Upper lobe of right lung (tissue), 1 donor: ENCODE measurements at regions not wholly inside any gene's neighbourhood (a gene's known extent, or its start where the extent isn't known, plus 50 kb on each side); places are given as distances from the start of the nearest gene placed in this dataset.
"Not testable (repeated sequence)": the region's sequence is repeated elsewhere in the genome, so short reads cannot be mapped to it uniquely, and the experiment has no call there.

Source experiments
- ATAC-seq: fragments of 200-7000 bp; cut with Tn5 transposase; one replicate; pipeline ENCODE4 v1.9.1; 2020; ENCODE audit warnings: mild to moderate bottlenecking, moderate library complexity
- DNase-seq: peaks from one replicate; pipeline ENCODE4 v3.0.0-alpha.2; 2020
- H3K27ac ChIP-seq: fragments of 200-600 bp; one replicate; pipeline ENCODE4 v1.8.0; 2022
- H3K27me3 ChIP-seq: fragments of 200-600 bp; one replicate; pipeline ENCODE4 v1.8.0; 2022; ENCODE audit warnings: mild to moderate bottlenecking
- H3K36me3 ChIP-seq: fragments of 200-600 bp; one replicate; pipeline ENCODE4 v1.8.0; 2022
- H3K4me1 ChIP-seq: fragments of 200-600 bp; one replicate; pipeline ENCODE4 v1.8.0; 2022
- H3K4me3 ChIP-seq: fragments of 200-600 bp; one replicate; pipeline ENCODE4 v1.8.0; 2022; ENCODE audit warnings: mild to moderate bottlenecking
- H3K9me3 ChIP-seq: fragments of 200-600 bp; one replicate; pipeline ENCODE4 v1.8.0; 2022
- CTCF ChIP-seq: fragments of 200-600 bp; IDR thresholded peaks from one replicate; pipeline ENCODE4 v1.8.0; 2022; ENCODE audit warnings: antibody characterized with exemption
- intact Hi-C: fragments of 100-400 bp; cut with DNase I; formaldehyde crosslinking; loops from one replicate; pipeline ENCODE4 v1.11.0; 2022
- donor health status: DM: no; HTN: yes; CAD: no; lungs with severe emphysema.

GRCh38 chr9:100819980-100820379 is 208.5 kb upstream of the PLPPR1 start:
- ATAC-seq (no peak), DNase-seq (no peak)
- Histone ChIP-seq H3K27me3 (no peaks in the 10 kb centered on the region), H3K4me3 (no peak overlapping the region), H3K36me3 (no peaks in the 10 kb centered on the region), H3K4me1 (no peaks in the 10 kb centered on the region), H3K9me3 (no peaks in the 10 kb centered on the region), H3K27ac (no peak overlapping the region)
- intact Hi-C loops, result no loop called here
- TF ChIP-seq CTCF, result no peak

- H3K9me3 ChIP-seq, DNase-seq, ATAC-seq, H3K4me3 ChIP-seq, H3K27ac ChIP-seq, H3K36me3 ChIP-seq, H3K27me3 ChIP-seq, intact Hi-C loops, H3K4me1 ChIP-seq: not testable (repeated sequence)
These were observed 195.5 kb upstream of the PLPPR1 start for GRCh38 chr9:100833035-100833434.

GRCh38 chr9:100838857-100839256 is 189.7 kb upstream of the PLPPR1 start:
- Histone ChIP-seq H3K4me3 (no peak overlapping the region), H3K9me3 (no peaks in the 10 kb centered on the region), H3K36me3 (no peaks in the 10 kb centered on the region), H3K27me3 (no peaks in the 10 kb centered on the region), H3K4me1 (no peaks in the 10 kb centered on the region), H3K27ac (no peak overlapping the region)
- intact Hi-C loops, result no loop called here
- ATAC-seq (no peak), DNase-seq (no peak)
- TF ChIP-seq CTCF, result no peak

GRCh38 chr9:100848726-100849125 is 179.8 kb upstream of the PLPPR1 start:
- no peak for ATAC-seq
- Histone ChIP-seq H3K9me3 (no peaks in the 10 kb centered on the region), H3K36me3 (no peaks in the 10 kb centered on the region), H3K27me3 (no peaks in the 10 kb centered on the region), H3K27ac (no peak overlapping the region), H3K4me1 (no peaks in the 10 kb centered on the region), H3K4me3 (no peak overlapping the region)
- no peak for DNase-seq
- intact Hi-C loops, result no loop called here
- TF ChIP-seq CTCF, result no peak

GRCh38 chr9:100852088-100852487 is 176.4 kb upstream of the PLPPR1 start:
- Histone ChIP-seq H3K4me1 (no peaks in the 10 kb centered on the region), H3K27me3 (no peaks in the 10 kb centered on the region), H3K4me3 (no peak overlapping the region), H3K9me3 (no peaks in the 10 kb centered on the region), H3K36me3 (no peaks in the 10 kb centered on the region), H3K27ac (no peak overlapping the region)
- TF ChIP-seq CTCF, result no peak
- DNase-seq, result no peak
- ATAC-seq, result no peak
- intact Hi-C loops, result no loop called here

- Histone ChIP-seq H3K4me3 (no peak overlapping the region), H3K27ac (no peak overlapping the region), H3K4me1 (no peaks in the 10 kb centered on the region), H3K9me3 (peaks cover 4% of the 10 kb centered on the region), H3K36me3 (no peaks in the 10 kb centered on the region), H3K27me3 (no peaks in the 10 kb centered on the region)
- TF ChIP-seq CTCF, result no peak
- DNase-seq, result no peak
- intact Hi-C loops, result no loop called here
- ATAC-seq, result no peak
These were observed 172.3 kb upstream of the PLPPR1 start for GRCh38 chr9:100856238-100856637.
